Motor neuron (in vitro differentiated cells): ENCODE measurements at regions not wholly inside any gene's neighbourhood (a gene's known extent, or its start where the extent isn't known, plus 50 kb on each side); places are given as distances from the start of the nearest gene placed in this dataset.
"Not testable (repeated sequence)": the region's sequence is repeated elsewhere in the genome, so short reads cannot be mapped to it uniquely, and the experiment has no call there.

Source experiments
- ATAC-seq, 8 experiments: fragments of 200-7000 bp; cut with Tn5 transposase; replicated peaks in 6 of 8; 2 replicates each; pipeline ENCODE4 v1.8.0; 2021; ENCODE audit warnings: mild to moderate bottlenecking in 8 of 8, moderate library complexity in 8 of 8
- H3K27ac ChIP-seq, 2 donors: fragments of 250-450 bp; sonication (Bioruptor Pico); 2 replicates each; pipeline ENCODE4 v1.9.0; 2021; ENCODE audit warnings: antibody characterized with exemption in 2 of 2, mild to moderate bottlenecking in 2 of 2, moderate library complexity in 1 of 2
- H3K4me1 ChIP-seq, 2 donors: fragments of 250-450 bp; sonication (Bioruptor Pico); replicated peaks in 1 of 2; 2 replicates each; pipeline ENCODE4 v1.6.1; 2021; ENCODE audit warnings: antibody characterized with exemption in 2 of 2, mild to moderate bottlenecking in 2 of 2, moderate library complexity in 1 of 2
- H3K4me3 ChIP-seq, 5 donors: fragments of 250-450 bp; sonication (Bioruptor Pico); 2 replicates each; pipeline ENCODE4 v1.9.0; 2021; ENCODE audit warnings: antibody characterized with exemption in 5 of 5, mild to moderate bottlenecking in 5 of 5, moderate library complexity in 4 of 5
- WGBS, 10 experiments: fragments of 450-650 bp; shearing (Covaris generic); methylation state at CpG; one replicate each; pipeline ENCODE4 v1.0.0; 2022; 5-methylcytosine and 5-hydroxymethylcytosine counted together
- in situ Hi-C, 9 experiments: fragments of 400-800 bp; cut with MboI; loops; one replicate each; pipeline ENCODE4 v1.15.0; 2021; ENCODE audit warnings: low sequenced_read_pairs in 9 of 9, low pct_unique_long_range_greater_than_20kb in 2 of 9; ENCODE audit not compliant: unreplicated experiment in 9 of 9

GRCh38 chr2:158866082-158866481 is 71.0 kb downstream of the DAPL1 start:
- H3K27ac ChIP-seq, H3K4me1 ChIP-seq, ATAC-seq, H3K4me3 ChIP-seq, in situ Hi-C loops: not testable (repeated sequence)
- 40 to 100% (median 84%) methylated on average over 1 to 9 of the region's 12 CpGs; no CpG with 5 or more reads in 2 of the 10 experiments for WGBS, 10 experiments

- in situ Hi-C loops, H3K4me1 ChIP-seq, H3K27ac ChIP-seq, H3K4me3 ChIP-seq, ATAC-seq: not testable (repeated sequence)
- 61 to 100% (median 94%) methylated on average over 1 to 7 of the region's 18 CpGs; no CpG with 5 or more reads in 3 of the 10 experiments for WGBS, 10 experiments
Measured at GRCh38 chr2:158867531-158868191, 72.5 kb downstream of the DAPL1 start.

GRCh38 chr2:158868386-158868785 is 73.3 kb downstream of the DAPL1 start:
- in situ Hi-C loops: not testable (repeated sequence)

GRCh38 chr2:158869122-158869521 is 74.0 kb downstream of the DAPL1 start:
- H3K4me3 ChIP-seq, ATAC-seq, H3K4me1 ChIP-seq, H3K27ac ChIP-seq, in situ Hi-C loops: not testable (repeated sequence)
- WGBS, 10 experiments: no CpG with 5 or more reads among the region's 6 CpGs

More at GRCh38 chr2:158868386-158868785, 73.3 kb downstream of the DAPL1 start:
- 59 to 100% (median 85%) methylated on average over 2 to 4 of the region's 7 CpGs; no CpG with 5 or more reads in 5 of the 10 experiments for WGBS, 10 experiments
- not testable (repeated sequence) for H3K4me3 ChIP-seq, H3K4me1 ChIP-seq, ATAC-seq, H3K27ac ChIP-seq

GRCh38 chr2:158869609-158870008 is 74.5 kb downstream of the DAPL1 start:
- 40 to 81% (median 60%) methylated on average over 1 to 3 of the region's 11 CpGs; no CpG with 5 or more reads in 7 of the 10 experiments for WGBS, 10 experiments
- in situ Hi-C loops, ATAC-seq, H3K4me1 ChIP-seq, H3K4me3 ChIP-seq, H3K27ac ChIP-seq: not testable (repeated sequence)

- 72 to 100% (median 98%) methylated on average over 1 to 12 of the region's 16 CpGs; no CpG with 5 or more reads in 4 of the 10 experiments for WGBS, 10 experiments
- Histone ChIP-seq H3K4me1 (no peaks in the 10 kb centered on the region), H3K27ac (no peak overlapping the region), H3K4me3 (no peak overlapping the region)
- no peak for ATAC-seq
- in situ Hi-C loops: no loop called here
Measured at GRCh38 chr2:158878003-158878402, 82.9 kb downstream of the DAPL1 start.

GRCh38 chr2:158879229-158879903 is 84.2 kb downstream of the DAPL1 start:
- 68 to 100% (median 90%) methylated on average over 1 to 15 of the region's 17 CpGs for whole genome bisulfite sequencing, 10 experiments
- H3K27ac ChIP-seq: no peak overlapping the region
- no peaks in the 10 kb centered on the region for H3K4me1 ChIP-seq
- no peak overlapping the region for H3K4me3 ChIP-seq
- no peak for ATAC-seq
- in situ Hi-C loops: no loop called here

- no peaks in the 10 kb centered on the region for H3K4me1 ChIP-seq
- 54 to 95% (median 68%) methylated on average over 3 to 8 of the region's 8 CpGs; no CpG with 5 or more reads in 5 of the 10 experiments for WGBS, 10 experiments
- in situ Hi-C loops: no loop called here
- H3K27ac ChIP-seq: no peak overlapping the region
- no peak for ATAC-seq
- H3K4me3 ChIP-seq: no peak overlapping the region
Measured at GRCh38 chr2:158882297-158882696, 86.1 kb upstream of the TANC1 start.

GRCh38 chr2:158884552-158884951 is 83.9 kb upstream of the TANC1 start:
- in situ Hi-C loops, ATAC-seq, H3K4me1 ChIP-seq, H3K4me3 ChIP-seq, H3K27ac ChIP-seq: not testable (repeated sequence)
- WGBS, 10 experiments: 75 to 83% (median 81%) methylated on average over 1 to 3 of the region's 3 CpGs; no CpG with 5 or more reads in 6 of the 10 experiments

GRCh38 chr2:158885018-158885678 is 83.3 kb upstream of the TANC1 start:
- H3K4me3 ChIP-seq, H3K27ac ChIP-seq, H3K4me1 ChIP-seq, in situ Hi-C loops, ATAC-seq: not testable (repeated sequence)
- 0 to 100% (median 88%) methylated on average over 1 to 7 of the region's 8 CpGs; no CpG with 5 or more reads in 2 of the 10 experiments for WGBS, 10 experiments

- 73 to 100% (median 87%) methylated on average over 1 to 7 of the region's 10 CpGs; no CpG with 5 or more reads in 2 of the 10 experiments for whole genome bisulfite sequencing, 10 experiments
- H3K4me3 ChIP-seq, in situ Hi-C loops, H3K4me1 ChIP-seq, ATAC-seq, H3K27ac ChIP-seq: not testable (repeated sequence)
Measured at GRCh38 chr2:158885679-158886050, 82.8 kb upstream of the TANC1 start.

- H3K4me3 ChIP-seq: no peak overlapping the region
- 75 to 100% (median 100%) methylated on average over 1 to 2 of the region's 2 CpGs; no CpG with 5 or more reads in 2 of the 10 experiments for WGBS, 10 experiments
- no peaks in the 10 kb centered on the region for H3K4me1 ChIP-seq
- in situ Hi-C loops: no loop called here
- no peak overlapping the region for H3K27ac ChIP-seq
- ATAC-seq: no peak
Measured at GRCh38 chr2:158889135-158889853, 79.1 kb upstream of the TANC1 start.
